Hematopoietic multipotent progenitor cell treated with erythropoietin and hydrocortisone succinate and interleukin-3 and kit ligand, for 15 days (in vitro differentiated cells): ENCODE measurements at regions not wholly inside any gene's neighbourhood (a gene's known extent, or its start where the extent isn't known, plus 50 kb on each side); places are given as distances from the start of the nearest gene placed in this dataset.

Experiments used
- DNase-seq: peaks from one replicate; pipeline ENCODE4 v3.0.0-alpha.2; 2015; ENCODE audit warnings: low spot score

GRCh38 chr3:110813541-110813940 is 258.1 kb upstream of the NECTIN3 start:
- no peak for DNase-seq

GRCh38 chr3:110814170-110815007 is 257.2 kb upstream of the NECTIN3 start:
- no peak for DNase-seq

GRCh38 chr3:110815008-110815583 is 256.5 kb upstream of the NECTIN3 start:
- no peak for DNase-seq

- no peak for DNase-seq
These were observed 255.6 kb upstream of the NECTIN3 start for GRCh38 chr3:110816008-110816407.

- no peak for DNase-seq
These were observed 250.0 kb upstream of the NECTIN3 start for GRCh38 chr3:110821586-110821985.

GRCh38 chr3:110822971-110823370 is 248.6 kb upstream of the NECTIN3 start:
- DNase-seq, result no peak

GRCh38 chr3:110846971-110847370 is 224.6 kb upstream of the NECTIN3 start:
- no peak for DNase-seq

- DNase-seq, result no peak
These were observed 222.6 kb upstream of the NECTIN3 start for GRCh38 chr3:110849064-110849463.

GRCh38 chr3:110851736-110852135 is 219.9 kb upstream of the NECTIN3 start:
- DNase-seq, result no peak

GRCh38 chr3:110855207-110855606 is 216.4 kb upstream of the NECTIN3 start:
- DNase-seq, result no peak

- DNase-seq, result no peak
These were observed 214.7 kb upstream of the NECTIN3 start for GRCh38 chr3:110856916-110857315.

- no peak for DNase-seq
These were observed 213.1 kb upstream of the NECTIN3 start for GRCh38 chr3:110858549-110858948.

- no peak for DNase-seq
These were observed 212.3 kb upstream of the NECTIN3 start for GRCh38 chr3:110859336-110859735.

- no peak for DNase-seq
These were observed 211.6 kb upstream of the NECTIN3 start for GRCh38 chr3:110859993-110860392.

- no peak for DNase-seq
These were observed 205.7 kb upstream of the NECTIN3 start for GRCh38 chr3:110865934-110866333.

- no peak for DNase-seq
These were observed 203.5 kb upstream of the NECTIN3 start for GRCh38 chr3:110868106-110868505.

GRCh38 chr3:110869736-110870135 is 201.9 kb upstream of the NECTIN3 start:
- DNase-seq, result no peak

GRCh38 chr3:110871869-110872268 is 199.7 kb upstream of the NECTIN3 start:
- no peak for DNase-seq

- DNase-seq, result no peak
These were observed 192.9 kb upstream of the NECTIN3 start for GRCh38 chr3:110878692-110879091.

- DNase-seq, result no peak
These were observed 190.5 kb upstream of the NECTIN3 start for GRCh38 chr3:110881069-110881468.

GRCh38 chr3:110886222-110886893 is 185.3 kb upstream of the NECTIN3 start:
- DNase-seq, result no peak

GRCh38 chr3:110887176-110887575 is 184.4 kb upstream of the NECTIN3 start:
- no peak for DNase-seq
